GM19238 (cell line): ENCODE measurements at regions not wholly inside any gene's neighbourhood (a gene's known extent, or its start where the extent isn't known, plus 50 kb on each side); places are given as distances from the start of the nearest gene placed in this dataset.
"Not testable (repeated sequence)": the region's sequence is repeated elsewhere in the genome, so short reads cannot be mapped to it uniquely, and the experiment has no call there.

Source experiments
- DNase-seq: peaks from one replicate; pipeline ENCODE4 v3.0.0; 2011; ENCODE audit warnings: low spot score; ENCODE audit not compliant: insufficient read length

DNA sequence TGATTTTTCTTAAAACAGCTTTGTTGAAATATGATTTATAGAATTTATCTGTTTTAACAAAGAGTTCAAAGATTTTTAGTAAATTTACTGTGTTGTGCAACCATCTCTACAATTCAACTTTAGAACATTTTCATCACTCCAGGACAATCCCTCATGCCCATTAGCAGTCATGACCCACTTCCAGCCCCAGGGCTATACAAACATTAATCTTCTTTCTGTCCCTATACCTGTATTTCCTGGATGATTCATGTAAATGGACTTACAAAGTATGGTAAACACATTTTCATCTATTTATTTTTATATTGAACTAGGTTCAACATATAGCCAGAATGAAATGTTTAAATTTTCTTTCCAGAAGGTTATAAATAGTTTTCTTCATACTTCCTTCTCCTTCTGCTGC is 127.8 kb upstream of the CCDC180 start:
- no peak for DNase-seq

DNA sequence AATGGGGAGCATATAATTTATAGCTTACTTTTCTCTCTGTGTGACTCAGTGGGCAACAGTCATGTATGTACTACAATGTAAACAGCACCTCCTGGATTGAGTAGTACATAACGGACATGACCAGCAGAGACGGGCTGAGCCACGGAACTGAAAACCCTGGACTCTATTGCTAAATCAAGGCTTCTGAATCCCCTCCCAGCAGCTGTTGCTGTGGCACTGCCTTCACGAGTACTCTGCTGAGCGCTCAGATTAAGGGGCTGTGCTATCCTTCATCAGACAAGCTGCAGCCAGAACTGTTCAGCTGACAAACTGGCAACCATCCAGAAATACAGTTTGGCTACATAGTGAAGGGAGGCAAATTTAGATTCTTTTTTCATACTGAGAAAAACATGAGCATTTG is 131.3 kb upstream of the CCDC180 start:
- DNase-seq: no peak

DNA sequence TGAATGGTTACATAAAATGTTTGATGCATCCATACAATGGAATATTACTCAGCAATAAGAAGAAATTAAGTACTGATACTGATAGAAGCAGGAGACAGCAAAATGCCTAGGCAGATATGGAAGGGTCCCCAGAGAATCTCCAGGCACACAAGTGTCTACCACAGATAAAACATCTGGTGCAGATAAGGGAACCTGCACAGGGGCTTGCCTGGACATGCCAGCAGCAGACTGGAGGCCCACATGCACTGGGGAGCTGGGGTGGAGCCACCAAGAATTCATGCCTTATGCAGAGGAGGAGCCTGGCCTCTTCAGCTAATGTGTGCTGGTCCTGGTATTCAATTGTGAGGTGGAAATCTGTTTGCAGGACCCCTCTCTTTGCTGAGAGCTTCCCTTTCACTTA is 129.2 kb upstream of the CTSV start:
- not testable (repeated sequence) for DNase-seq

DNA sequence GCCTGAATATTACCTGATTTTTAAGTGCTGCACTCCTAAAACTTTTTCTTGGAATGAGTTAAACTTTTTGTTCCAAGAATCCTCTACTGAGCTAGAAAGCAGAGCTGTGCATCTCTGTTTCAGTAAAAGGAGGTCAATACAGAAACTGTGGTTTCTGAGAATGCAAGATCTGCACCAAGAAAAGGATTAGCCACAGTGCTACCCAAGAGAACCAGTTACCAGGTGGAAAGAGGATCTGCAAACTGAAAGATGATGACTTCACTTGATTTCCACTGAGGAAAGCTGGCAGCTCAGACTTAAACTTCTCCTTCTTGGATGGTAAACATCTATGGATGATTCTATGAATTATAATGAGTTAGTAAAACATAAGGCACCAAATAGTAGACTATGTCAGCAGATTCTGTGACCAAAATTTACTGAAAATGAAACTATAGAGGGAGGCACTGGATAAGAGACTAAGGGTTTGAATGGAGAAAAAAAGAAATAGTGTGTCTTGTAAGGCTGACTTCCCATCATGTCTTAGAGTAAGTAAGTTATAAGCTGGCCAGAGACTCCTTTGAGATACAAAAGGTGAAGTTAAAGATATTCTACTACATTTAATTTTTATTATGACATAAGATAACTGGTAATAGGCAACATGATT is 127.7 kb upstream of the CTSV start:
- DNase-seq: not testable (repeated sequence)

DNA sequence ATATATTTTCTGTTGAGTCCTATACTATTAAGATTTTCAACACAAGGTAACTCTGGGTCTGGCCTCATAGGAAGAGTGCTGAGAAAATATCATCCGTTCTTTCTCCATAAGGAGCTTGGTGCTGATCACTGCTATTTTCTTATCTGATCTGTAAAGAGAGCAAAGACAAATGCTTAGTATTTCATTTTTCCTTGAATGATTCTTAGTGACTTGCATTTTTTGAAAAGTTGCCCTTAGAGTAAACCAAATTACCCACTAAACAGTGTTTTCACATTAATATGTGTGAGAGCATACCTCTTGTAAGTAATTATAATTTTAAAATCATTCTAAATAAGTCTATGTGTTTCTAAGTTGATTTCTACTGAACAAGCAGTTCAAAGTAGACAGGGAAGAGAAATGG is 121.3 kb upstream of the CTSV start:
- DNase-seq: no peak

DNA sequence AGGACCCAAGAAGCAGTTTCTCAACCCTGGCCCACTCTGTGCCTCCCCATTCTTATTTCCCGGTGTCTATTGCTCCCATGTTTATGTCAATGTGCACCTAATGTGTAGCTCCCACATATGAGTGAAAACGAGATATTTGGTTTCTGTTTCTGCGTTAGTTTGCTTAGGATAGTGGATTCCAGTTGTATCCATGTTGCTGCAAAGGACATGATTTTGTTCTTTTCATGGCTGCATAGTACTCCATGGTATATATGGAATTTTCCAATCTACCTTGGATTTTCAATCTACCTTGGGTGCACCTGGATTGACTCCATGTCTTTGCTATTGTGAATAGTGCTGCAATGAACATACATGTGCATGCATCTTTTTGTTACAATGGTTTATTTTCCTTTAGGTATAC is 119.8 kb upstream of the CTSV start:
- not testable (repeated sequence) for DNase-seq

DNA sequence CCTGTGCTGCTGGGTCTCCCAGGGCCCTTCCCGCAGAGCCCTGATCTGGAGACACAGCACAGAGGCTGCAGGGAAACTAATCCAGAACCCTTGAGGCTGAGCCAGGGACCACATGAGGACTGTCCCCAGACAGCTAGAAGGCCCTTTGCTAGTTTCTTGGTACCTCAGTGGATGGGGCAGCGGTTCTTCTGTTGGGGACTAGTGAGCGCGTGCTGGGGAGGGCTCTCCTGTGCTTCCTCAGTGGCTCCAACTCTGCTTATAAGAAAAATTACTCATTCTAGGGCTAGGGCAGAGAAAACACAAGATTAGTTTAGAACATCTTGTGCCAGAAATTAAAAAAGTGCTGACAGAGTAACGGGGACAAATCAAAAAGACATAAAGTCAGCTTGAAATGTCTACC is 116.5 kb upstream of the CTSV start:
- not testable (repeated sequence) for DNase-seq

DNA sequence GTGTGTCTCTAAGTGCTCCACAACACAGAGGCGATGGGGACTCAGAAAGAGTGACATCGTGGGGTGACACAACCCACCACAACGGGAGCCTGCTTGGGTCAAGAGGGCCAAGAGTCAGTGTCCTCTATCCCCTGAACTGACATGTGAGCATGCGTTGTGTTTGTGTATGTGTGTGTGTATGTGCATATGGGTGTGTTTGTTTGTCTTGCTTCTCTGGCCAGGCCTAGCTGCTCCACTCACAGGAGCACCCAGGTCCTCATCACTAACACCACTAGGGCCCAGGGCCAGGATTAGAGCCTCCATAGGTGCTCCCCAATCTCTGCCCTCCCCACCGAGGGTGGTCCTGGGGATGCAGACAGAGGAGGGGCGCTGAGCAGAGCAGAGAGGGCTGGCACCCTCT is 115.0 kb upstream of the CTSV start:
- DNase-seq: no peak

DNA sequence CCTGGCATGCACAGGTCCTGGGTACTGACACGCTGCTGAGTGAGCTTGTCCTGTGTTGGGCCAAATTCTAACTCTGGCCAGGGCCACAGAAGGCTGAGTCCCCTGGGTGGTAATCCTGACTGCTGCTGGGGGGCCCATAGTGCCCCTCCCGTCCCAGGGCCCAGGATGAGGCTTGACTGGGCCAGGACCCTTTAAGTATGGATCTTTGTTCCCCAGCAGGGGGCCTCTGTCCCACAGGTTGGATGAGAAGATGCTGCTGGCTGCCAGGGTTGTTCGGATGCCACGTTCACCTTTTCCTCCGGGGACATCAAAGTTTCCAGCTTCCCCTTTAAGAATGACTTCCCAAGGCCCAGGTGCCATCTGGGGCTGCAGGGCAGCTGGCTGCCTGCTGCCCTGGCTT is 114.2 kb upstream of the CTSV start:
- not testable (repeated sequence) for DNase-seq

DNA sequence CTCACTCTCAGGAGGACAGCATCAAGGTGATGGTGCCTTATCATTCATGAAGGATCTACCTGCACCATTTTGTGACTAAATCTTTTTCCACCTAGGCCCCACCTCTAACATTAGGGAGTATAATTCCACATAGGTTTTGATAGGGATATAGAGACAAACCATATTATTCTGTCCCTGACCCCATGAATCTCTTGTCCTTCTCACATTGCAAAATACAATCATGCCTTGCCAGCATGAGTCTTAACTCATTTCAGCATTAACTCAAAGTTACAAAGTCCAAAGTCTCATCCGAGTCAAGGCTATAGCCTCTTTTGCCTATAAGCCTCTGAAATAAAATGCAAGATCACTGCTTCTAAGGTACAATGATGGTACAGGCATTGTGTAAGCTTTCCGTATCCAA is 111.5 kb upstream of the CTSV start:
- DNase-seq: not testable (repeated sequence)

DNA sequence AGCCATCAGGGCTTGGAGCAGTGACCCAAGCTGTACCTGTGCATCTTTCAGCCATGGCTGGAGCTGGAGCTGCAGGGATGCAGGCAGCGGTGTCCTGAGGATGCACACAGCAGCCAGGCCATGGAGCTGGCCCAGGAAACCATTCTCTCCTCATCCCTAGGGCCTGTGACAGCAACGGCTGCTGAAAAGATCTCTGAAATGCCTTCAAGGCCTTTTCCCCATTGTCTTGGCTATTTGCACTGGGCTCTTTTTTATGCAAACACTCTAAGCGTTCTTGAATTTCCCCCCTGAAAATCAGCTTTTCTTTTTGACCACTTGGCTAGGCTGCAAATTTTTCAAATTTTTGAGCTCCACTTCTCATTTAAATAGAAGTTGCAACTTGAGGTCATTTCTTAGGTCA is 109.5 kb upstream of the CTSV start:
- DNase-seq: not testable (repeated sequence)

DNA sequence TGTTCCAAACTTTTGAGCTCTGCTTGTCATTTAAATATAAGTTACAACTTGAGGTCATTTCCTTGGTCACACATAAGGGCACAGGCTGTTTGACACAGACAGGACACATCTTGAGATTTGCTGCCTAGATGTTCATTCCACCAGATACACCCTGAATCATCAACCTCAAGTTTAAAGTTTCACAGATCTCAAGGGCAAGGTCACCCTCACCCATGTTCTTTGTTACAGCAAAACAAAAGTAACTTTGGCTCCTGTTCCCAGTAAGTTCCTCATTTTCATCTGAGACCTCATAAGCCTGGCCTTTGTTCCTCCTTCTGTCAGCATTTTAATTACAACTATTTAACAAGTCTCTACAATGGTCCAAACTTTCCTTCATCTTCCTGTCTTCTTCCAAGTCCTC is 106.7 kb upstream of the CTSV start:
- DNase-seq: not testable (repeated sequence)

DNA sequence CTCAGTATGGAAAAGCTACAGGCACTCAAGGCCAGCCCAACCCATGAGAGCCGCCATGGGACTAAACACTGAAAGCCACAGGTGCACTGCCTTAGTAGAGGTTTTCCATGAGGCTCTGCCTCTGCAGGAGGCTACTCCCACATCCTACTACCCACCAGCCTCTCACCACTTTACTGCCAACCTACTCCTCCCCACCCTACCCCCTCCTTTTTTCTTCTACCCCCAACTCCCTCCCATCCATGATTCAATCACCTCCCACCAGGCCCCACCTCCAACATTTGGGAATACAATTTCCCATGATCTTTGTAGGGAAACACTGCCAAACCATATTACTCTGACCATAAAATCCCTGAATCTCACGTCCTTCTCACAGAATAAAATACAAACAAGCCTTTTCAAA is 101.6 kb upstream of the CTSV start:
- DNase-seq: no peak

DNA sequence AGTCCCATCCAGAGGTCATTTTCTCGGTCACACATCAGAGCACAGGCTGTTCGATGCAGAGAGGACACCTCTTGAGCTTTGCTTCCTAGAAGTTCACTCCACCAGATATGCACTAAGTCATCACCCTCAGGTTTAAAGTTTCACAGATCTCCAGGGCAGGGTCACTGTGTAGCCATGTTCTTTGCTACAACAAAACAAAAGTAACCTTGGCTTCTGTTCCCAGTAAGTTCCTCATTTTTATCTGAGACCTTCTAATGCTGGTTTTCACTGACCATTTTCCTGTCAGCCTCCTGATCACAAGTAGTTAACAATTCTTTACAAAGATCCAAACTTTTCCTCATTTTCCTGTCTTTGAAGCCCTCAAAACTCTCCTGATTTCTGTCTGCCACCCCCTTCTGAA is 97.5 kb upstream of the CTSV start:
- DNase-seq: no peak

DNA sequence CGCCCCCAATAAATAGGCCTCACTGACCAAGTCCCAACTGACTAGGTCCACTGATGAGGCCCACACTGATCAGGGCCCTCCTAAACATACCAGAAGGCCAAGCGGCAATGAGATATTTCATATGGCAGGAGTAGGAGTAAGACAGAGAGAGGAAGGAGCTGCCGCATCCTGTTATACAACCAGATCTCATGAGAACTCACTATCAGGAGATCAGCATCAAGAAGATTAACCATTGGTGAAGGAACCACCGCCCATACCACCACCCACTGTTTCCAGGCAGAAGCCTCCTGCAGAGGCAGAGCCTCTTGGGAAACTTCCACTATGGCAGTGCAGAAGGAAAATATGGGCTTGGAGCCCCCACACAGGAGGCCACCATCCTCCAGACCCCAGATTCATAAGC is 95.0 kb upstream of the CTSV start:
- DNase-seq: not testable (repeated sequence)

DNA sequence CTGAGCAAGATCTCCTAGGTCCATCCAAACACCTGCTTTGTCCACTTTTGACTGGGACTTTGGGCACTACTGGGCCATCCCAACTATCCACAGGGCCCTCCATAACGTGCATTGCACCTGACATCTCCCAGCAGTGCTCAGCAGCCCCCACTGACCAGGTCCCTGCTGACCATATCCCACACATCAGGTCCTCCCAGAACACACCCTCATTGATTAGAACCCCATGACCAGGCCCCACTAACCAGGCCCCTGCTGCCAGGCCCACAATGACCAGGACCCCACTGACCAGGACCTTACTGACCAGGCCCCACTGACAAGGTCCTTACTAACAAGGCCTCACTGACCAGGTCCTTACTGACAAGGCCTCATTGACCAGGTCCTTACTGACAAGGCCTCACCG is 93.9 kb upstream of the CTSV start:
- DNase-seq: no peak

DNA sequence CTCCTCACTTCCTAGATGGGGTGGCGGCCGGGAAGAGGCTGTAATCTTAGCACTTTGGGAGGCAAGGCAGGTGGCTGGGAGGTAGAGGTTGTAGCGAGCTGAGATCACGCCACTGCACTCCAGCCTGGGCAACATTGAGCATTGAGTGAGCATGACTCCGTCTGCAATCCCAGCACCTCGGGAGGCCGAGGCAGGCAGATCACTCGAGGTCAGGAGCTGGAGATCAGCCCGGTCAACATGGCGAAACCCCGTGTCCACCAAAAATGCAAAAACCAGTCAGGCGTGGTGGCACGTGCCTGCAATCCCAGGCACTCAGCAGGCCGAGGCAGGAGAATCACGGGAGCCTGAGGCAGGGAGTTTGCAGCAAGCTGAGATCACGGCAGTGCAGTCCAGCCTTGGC is 91.9 kb upstream of the CTSV start:
- not testable (repeated sequence) for DNase-seq

DNA sequence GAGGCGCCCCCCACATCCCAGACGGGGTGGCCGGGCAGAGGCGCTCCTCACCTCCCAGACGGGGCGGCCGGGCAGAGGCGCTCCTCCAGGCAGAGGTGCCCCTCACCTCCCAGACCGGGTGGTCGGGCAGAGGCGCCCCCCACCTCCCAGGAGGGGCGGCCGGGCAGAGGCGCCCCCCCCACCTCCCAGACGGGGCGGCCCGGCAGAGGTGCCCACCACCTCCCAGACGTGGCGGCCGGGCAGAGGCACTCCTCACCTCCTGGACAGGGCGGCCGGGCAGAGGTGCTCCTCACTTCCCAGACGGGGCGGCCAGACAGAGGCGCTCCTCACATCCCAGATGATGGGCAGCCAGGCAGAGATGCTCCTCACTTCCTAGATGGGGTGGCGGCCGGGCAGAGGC is 91.4 kb upstream of the CTSV start:
- DNase-seq: not testable (repeated sequence)

DNA sequence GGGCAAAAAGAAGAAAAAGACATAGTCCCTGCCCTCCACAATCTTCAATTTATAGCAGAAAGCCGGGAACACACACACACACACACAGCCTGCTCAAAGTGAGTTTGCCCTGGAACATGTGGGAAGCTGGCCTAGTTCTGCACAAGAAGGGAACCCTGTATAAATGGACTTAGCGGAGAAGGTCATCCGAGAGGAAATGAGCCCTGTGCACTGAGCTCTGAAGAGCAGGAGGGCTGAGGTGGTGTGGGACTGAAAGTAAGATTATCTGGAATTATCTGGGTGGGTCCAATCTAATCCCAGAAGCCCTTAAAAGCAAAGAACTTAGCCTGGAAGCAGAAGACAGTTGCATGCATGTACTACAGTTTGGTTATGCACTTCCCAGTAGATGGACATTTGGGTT is 90.0 kb upstream of the CTSV start:
- DNase-seq: no peak

DNA sequence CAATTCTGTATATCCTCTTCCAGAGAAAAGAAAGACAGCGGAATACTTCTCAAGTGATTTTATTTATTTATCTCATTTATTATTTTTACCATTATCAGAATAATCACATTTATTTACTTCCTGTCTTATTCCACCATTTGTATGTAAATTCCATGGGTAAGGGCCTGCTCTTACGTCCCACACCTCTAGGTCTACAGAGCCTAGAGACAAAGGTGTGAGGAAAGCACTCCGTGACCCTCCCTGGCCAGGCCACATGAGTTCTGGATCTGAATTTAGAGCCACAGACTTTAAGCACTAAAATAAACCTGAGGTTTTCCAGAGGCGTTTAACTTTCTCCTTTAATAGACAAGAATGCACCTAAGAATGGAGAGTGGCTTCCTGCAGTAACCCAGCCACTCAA is 85.3 kb upstream of the CTSV start:
- no peak for DNase-seq

DNA sequence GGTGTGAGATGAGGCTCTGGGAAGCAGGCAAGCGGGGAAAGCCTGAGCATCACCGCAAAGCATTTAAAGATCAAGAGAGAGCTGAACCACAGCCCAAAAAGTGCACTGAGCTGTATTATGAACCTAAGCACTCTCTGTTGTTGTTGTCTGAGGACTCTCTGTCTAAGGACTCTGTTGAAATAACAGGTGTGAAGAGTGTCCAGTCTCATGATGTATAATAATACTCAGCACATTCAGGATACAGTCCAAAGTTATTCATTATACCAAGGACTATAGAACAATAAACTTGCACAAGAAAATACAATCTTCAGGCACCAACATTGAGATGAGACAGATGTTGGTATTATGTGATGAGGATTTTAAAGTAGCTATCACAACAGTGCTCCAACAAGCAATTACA is 71.8 kb upstream of the CTSV start:
- DNase-seq: no peak

DNA sequence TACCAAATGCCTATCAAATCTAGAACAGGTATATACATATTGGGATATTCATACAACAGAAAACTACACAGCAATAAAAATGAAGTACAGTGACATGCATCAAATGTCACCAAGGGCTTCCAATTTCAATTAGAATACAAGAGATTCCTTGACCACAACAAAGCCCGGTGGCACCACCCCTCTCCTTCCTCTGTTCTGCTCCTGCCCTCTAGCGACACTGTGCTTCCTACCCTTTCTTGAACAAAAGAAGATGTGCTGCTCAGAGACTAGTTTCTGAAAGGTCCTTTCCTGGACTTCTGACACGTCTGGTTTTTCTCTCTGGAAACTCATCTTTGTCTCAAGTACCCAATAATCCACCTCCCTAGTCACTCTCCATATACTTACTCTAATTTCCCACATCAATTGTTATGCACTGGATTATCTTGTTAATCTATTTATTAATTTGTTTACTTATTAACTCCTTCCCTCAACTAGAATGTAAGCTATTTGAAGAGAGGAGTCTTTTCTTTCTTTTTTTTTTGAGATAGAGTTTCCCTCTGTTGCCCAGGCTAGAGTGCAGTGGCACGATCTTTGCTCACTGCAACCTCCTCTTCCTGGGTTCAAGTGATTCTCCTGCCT is 70.4 kb upstream of the CTSV start:
- peak; percentile 6 for DNase-seq

DNA sequence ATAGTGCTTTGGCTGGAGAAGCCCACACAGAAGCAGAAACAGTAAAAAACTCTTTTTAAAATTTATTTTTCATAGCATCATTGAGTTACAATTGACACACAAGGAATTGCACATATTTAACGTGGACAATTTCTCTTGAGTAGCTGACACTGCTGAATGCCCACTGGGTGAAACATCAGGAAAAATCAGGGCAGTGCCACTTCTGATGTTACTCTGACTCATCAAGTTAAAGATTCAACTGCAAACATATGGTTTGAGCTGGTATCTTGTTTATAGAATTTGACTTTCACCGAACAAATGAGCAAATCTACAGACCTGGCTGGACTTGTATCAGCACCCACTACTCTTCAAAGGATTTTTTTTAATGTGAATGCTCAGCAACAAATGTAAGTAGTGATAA is 66.3 kb upstream of the CTSV start:
- not testable (repeated sequence) for DNase-seq
